ENCODE measurements at regions not wholly inside any gene's neighbourhood (a gene's known extent, or its start where the extent isn't known, plus 50 kb on each side); places are given as distances from the start of the nearest gene placed in this dataset.
A peak's percentile ranks its signal among the peaks of the same experiment; 100 is the strongest.

GRCh38 chr12:42854826-42855225 is 265.3 kb upstream of the PRICKLE1 start:
- Histone ChIP-seq H3K9me3 (ENCODE audit: control insufficient read depth, insufficient read depth, low read depth, low read length) (no peaks in the 10 kb centered on the region), H3K27ac (ENCODE audit: insufficient read depth, low read length) (no peak overlapping the region), H4K20me1 (ENCODE audit: control insufficient read depth, extremely low read depth, insufficient read depth, low read length) (no peaks in the 10 kb centered on the region)

GRCh38 chr12:42854208-42854607 is 264.7 kb upstream of the PRICKLE1 start:
- TF ChIP-seq EZH2 (IDR thresholded peaks at IDR 0.05; ENCODE audit: low read length, missing control alignments) (no peak), CTCF (conservative IDR thresholded peaks at IDR 0.05 in 1 of 2, IDR thresholded peaks at IDR 0.05 in 1 of 2; ENCODE audit: low read depth in 1 of 2, low read length in 2 of 2) (no peak)
- no peaks in the 10 kb centered on the region for H3K27me3 ChIP-seq (ENCODE audit: control insufficient read depth, insufficient read depth, low read length)
- H3K27ac ChIP-seq (ENCODE audit: insufficient read depth, low read length) = no peak overlapping the region
- H3K36me3 ChIP-seq (ENCODE audit: control insufficient read depth, insufficient read depth, low read length) = no peaks in the 10 kb centered on the region
- no peak overlapping the region for H2AFZ ChIP-seq (ENCODE audit: low read length)
- H3K79me2 ChIP-seq (ENCODE audit: control insufficient read depth, insufficient read depth, low read length) = no peaks in the 10 kb centered on the region
- H4K20me1 ChIP-seq (ENCODE audit: control insufficient read depth, extremely low read depth, insufficient read depth, low read length) = no peaks in the 10 kb centered on the region
- H3K9me3 ChIP-seq (ENCODE audit: control insufficient read depth, insufficient read depth, low read depth, low read length) = no peaks in the 10 kb centered on the region
- peak; percentile 31 to 74 for DNase-seq (ENCODE audit: low read depth in 2 of 2)
- no peak overlapping the region for H3K4me3 ChIP-seq (replicated peaks in 1 of 4; ENCODE audit: control extremely low read depth in 1 of 4, insufficient read depth in 1 of 4, low read depth in 3 of 4, low read length in 4 of 4)
- no peak overlapping the region for H3K9ac ChIP-seq (ENCODE audit: insufficient read depth, low read length)
- no peak overlapping the region for H3K4me2 ChIP-seq (ENCODE audit: extremely low read depth, insufficient read depth, low read length)
- H3K4me1 ChIP-seq (ENCODE audit: control insufficient read depth, extremely low read depth, insufficient read depth, low read length) = no peaks in the 10 kb centered on the region

More at GRCh38 chr12:42854826-42855225, 265.3 kb upstream of the PRICKLE1 start:
- no peak overlapping the region for H3K4me2 ChIP-seq (ENCODE audit: extremely low read depth, insufficient read depth, low read length)
- H3K79me2 ChIP-seq (ENCODE audit: control insufficient read depth, insufficient read depth, low read length) = no peaks in the 10 kb centered on the region
- no peaks in the 10 kb centered on the region for H3K27me3 ChIP-seq (ENCODE audit: control insufficient read depth, insufficient read depth, low read length)
- H2AFZ ChIP-seq (ENCODE audit: low read length) = no peak overlapping the region
- no peaks in the 10 kb centered on the region for H3K36me3 ChIP-seq (ENCODE audit: control insufficient read depth, insufficient read depth, low read length)
- TF ChIP-seq CTCF (conservative IDR thresholded peaks at IDR 0.05 in 1 of 2, IDR thresholded peaks at IDR 0.05 in 1 of 2; ENCODE audit: low read depth in 1 of 2, low read length in 2 of 2) (no peak), EZH2 (IDR thresholded peaks at IDR 0.05; ENCODE audit: low read length, missing control alignments) (no peak)
- no peak for DNase-seq (ENCODE audit: low read depth in 2 of 2)
- H3K4me1 ChIP-seq (ENCODE audit: control insufficient read depth, extremely low read depth, insufficient read depth, low read length) = no peaks in the 10 kb centered on the region
- H3K9ac ChIP-seq (ENCODE audit: insufficient read depth, low read length) = no peak overlapping the region
- H3K4me3 ChIP-seq (replicated peaks in 1 of 4; ENCODE audit: control extremely low read depth in 1 of 4, insufficient read depth in 1 of 4, low read depth in 3 of 4, low read length in 4 of 4) = no peak overlapping the region

- no peak overlapping the region for H3K4me3 ChIP-seq (replicated peaks in 1 of 4; ENCODE audit: control extremely low read depth in 1 of 4, insufficient read depth in 1 of 4, low read depth in 3 of 4, low read length in 4 of 4)
- no peak overlapping the region for H3K27ac ChIP-seq (ENCODE audit: insufficient read depth, low read length)
- no peaks in the 10 kb centered on the region for H3K9me3 ChIP-seq (ENCODE audit: control insufficient read depth, insufficient read depth, low read depth, low read length)
- no peak overlapping the region for H3K9ac ChIP-seq (ENCODE audit: insufficient read depth, low read length)
- DNase-seq (ENCODE audit: low read depth in 2 of 2) = peak in 1 of 2 donors; percentile 39
- TF ChIP-seq CTCF (conservative IDR thresholded peaks at IDR 0.05 in 1 of 2, IDR thresholded peaks at IDR 0.05 in 1 of 2; ENCODE audit: low read depth in 1 of 2, low read length in 2 of 2) (no peak), EZH2 (IDR thresholded peaks at IDR 0.05; ENCODE audit: low read length, missing control alignments) (no peak)
- H3K27me3 ChIP-seq (ENCODE audit: control insufficient read depth, insufficient read depth, low read length) = no peaks in the 10 kb centered on the region
- no peaks in the 10 kb centered on the region for H3K79me2 ChIP-seq (ENCODE audit: control insufficient read depth, insufficient read depth, low read length)
- no peaks in the 10 kb centered on the region for H3K36me3 ChIP-seq (ENCODE audit: control insufficient read depth, insufficient read depth, low read length)
- H3K4me2 ChIP-seq (ENCODE audit: extremely low read depth, insufficient read depth, low read length) = no peak overlapping the region
- H3K4me1 ChIP-seq (ENCODE audit: control insufficient read depth, extremely low read depth, insufficient read depth, low read length) = no peaks in the 10 kb centered on the region
- no peaks in the 10 kb centered on the region for H4K20me1 ChIP-seq (ENCODE audit: control insufficient read depth, extremely low read depth, insufficient read depth, low read length)
- no peak overlapping the region for H2AFZ ChIP-seq (ENCODE audit: low read length)
These were observed 264.0 kb upstream of the PRICKLE1 start for GRCh38 chr12:42853370-42854140.

Measured in fibroblast of lung (primary cell).